HG02943 (cell line): ENCODE measurements at regions not wholly inside any gene's neighbourhood (a gene's known extent, or its start where the extent isn't known, plus 50 kb on each side); places are given as distances from the start of the nearest gene placed in this dataset.
A peak's percentile ranks its signal among the peaks of the same experiment; 100 is the strongest.

Experiments used
- ATAC-seq: cut with Tn5 transposase; IDR thresholded peaks from one replicate; pipeline ENCODE4 v1.9.1; 2021; ENCODE audit warnings: mild to moderate bottlenecking, low read depth, moderate library complexity; ENCODE audit not compliant: unreplicated experiment

DNA sequence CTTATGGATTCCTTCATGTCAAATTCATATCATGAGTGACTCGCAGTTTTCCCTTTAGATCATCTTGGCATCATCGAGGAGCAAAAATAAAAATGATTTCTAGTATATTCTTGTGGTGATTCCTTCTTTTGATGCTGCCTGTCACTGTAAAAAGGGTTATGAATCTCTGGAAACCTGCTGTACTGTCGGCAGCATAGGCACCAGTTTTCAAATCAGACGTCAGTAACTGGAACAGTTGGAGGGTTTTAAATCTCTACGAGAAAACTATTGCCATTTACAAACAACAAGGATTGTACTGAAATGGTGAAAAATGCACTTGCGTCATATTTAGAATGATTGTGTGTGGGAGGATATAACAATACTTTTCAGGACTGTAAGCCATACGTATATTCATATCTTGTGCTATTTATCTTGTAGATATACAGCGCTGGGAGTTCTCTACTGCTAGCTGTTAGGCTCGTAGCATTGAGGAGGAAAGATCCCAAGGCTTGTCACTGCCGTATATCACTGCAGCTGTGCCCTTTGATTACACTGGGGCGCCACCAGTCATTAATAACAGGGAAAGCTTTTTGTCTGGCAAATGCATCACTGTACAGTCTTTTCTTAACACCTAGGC is 320.7 kb downstream of the MTX2 start:
- ATAC-seq = no peak

DNA sequence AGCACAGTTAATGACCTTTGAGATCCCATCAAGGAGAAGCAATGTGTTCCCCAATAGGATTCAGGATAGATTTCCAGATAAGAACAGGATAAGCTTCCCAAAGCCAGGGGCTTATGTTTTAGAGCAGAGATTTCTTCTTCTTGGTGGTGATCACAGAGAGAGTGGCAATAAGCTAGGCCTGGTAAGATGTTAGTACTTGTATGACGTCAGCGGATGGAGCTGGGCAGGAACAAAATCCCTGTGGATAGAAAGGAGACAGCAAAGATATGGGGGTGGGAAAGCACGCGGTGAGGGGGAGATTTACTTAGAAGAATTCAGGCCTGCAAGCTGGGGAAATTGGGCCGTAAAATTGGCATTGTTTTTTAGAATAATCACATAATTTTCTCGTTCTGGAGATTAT is 323.0 kb downstream of the MTX2 start:
- ATAC-seq = no peak

DNA sequence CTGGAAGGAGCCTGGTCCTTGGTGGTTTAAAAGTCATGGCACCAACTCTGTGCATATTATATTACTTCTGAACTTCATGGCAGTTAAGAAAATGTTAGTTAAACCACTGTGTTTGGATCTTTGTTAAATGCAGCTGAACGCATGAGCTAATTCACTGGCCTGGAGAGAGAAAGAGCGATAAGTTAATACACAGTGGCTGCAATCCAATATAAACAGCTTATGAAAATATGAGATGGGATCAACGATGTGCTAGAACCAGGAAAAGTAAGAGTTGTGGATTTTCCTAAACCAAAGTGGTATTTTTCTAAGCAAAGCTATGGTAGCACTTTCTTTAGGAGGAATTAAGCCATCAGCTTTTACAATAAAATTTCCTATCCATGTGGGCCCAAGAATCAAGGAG is 326.7 kb downstream of the MTX2 start:
- no peak for ATAC-seq

DNA sequence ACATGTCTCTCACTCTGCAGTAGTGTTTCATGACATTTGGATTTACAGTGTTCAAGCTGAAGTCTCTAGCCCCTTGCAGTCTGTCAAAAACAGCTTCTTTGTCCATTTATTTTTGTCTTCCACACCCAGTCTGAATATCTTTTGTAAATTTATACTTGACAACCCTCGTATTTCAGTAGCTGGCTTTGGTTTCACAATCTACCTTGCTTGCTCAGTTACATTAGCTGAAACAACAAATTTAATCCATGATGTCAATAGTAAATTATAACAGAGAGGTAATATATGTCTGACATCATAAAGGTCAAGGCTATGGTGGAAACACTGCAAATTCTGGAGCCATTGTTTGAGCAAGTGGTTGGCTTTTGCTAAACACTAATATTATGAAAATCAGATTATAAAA is 328.7 kb downstream of the MTX2 start:
- no peak for ATAC-seq

DNA sequence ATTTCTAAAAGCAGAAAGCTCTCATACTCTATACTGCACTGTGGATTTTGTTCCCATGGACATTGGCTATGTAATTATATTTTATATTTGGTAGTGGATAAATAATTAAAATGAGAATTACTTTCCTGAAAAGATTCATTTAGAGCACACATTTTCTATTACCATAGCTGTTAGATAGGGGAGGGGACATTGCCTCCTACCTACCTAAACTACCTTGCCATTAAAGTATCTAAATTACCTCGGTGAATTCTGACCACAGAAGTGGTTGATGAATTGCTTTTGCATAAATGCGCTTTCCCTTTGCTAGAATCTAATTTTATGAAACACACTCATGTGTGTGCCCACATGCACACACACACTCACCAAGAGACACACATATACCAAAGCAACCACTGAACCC is 329.1 kb downstream of the MTX2 start:
- ATAC-seq = no peak

DNA sequence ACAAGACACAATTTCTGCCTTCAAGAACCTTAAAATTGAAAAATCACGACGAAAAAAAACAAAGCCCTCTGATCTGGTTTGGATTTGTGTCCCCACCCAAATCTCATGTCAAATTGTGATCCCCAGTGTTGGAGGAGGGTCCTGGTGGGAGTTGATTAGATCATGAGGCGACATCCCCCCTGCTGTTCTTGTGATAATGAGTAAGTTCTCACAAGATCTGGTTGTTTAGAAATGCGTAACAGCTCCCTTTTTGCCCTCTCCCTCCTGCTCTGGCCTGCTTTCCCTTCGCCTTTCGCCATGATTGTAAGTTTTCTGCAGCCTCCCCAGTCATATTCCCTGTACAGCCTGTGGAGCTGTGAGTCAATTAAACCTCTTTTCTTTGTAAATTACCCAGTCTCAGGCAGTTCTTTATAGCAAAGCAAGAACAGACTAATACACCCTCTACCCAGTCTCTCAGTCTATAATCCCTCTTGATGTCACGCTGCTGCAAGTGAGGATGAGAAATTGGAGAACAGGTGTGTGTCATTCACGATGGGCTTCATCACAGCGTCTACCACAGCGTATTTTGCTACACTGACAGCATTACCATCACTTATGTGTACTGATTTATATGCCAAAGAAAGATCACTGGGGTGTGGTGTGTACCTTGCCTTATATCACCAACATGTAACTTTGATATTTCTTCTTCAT is 330.7 kb downstream of the MTX2 start:
- ATAC-seq = no peak

DNA sequence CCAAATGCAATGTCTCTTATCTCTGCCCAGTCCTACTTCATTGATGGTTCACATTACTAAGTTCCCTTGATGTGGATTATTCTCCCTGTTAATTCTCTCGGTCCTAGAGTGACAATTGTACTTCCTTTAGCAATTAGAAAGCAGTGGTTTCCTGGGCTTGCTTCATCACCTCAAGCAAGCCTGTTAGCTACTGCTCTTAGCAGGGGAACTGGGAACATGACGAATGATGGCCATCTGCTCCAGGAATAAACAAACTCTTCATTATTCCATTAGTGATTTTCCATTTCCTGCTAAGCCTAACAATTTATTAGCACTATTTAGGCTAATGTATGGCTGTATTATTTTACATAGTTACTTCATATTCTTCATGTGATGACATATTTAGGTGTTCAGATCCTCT is 331.8 kb downstream of the MTX2 start:
- ATAC-seq = no peak

DNA sequence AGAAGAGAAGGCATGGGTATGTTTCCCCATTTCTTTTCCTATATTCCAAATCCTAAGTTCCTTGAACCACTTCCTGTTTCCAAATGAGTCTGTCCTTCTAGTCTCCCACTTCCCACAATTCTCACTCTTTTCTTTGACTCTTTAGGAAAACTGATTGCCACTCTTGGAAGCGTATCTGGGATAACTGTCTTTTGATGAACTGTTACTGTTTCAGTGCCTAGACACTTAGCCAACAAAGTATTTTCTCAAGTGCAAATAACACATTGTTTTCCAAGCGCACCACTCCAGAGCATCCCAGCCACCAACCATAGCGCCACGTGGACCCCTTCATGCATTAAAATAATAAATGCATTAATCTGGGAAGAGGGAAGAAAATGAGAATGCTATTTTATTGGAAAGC is 342.8 kb downstream of the MTX2 start:
- ATAC-seq = no peak

DNA sequence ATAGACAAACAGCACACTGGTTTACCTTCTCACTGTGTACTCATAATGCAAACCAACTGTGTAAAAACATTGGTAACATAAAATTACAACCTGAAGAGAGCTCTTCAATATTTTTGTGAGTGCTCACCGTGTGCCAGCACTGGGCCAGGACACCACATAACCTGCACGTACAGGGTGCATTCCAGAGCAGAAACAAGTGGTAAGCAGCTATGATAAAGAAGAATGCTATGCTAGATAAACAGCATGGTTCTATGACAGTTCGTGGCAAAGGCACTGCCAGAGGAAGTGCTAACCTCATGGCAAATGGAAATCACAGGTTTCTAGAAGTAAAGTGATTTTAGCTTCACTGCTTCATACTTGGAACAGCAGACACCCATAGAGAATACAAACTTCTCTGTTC is 343.5 kb downstream of the MTX2 start:
- no peak for ATAC-seq

DNA sequence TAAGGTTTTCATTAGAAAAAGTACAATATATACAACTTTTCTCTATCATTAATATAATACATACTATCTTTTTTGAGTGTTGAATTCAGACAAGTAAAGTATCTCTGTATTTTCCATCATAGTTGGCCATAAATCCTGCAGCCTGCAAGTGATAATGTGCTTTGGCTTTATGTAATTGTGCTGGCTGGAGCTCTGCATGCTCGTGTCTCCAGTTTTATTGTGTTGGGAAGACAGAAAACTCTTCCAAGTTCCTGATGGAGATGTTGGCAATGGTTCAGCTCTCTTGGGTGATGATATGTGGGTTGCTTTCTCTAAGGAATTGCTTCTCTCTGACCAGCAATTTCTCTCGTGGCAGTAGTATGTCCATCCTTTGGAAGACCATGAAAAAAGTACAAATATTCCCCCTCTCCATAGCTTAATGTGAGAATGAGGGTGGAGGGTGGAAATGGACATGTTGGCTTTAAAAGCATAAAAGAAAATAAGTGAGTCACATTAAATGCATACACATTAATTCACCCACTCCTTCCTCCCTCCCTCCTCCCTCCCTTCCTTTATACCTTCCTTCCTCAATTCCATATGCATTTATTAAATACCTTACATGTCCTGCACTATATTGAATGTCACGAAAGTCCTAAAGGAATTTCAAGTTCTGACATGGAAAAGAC is 344.2 kb downstream of the MTX2 start:
- ATAC-seq = no peak

DNA sequence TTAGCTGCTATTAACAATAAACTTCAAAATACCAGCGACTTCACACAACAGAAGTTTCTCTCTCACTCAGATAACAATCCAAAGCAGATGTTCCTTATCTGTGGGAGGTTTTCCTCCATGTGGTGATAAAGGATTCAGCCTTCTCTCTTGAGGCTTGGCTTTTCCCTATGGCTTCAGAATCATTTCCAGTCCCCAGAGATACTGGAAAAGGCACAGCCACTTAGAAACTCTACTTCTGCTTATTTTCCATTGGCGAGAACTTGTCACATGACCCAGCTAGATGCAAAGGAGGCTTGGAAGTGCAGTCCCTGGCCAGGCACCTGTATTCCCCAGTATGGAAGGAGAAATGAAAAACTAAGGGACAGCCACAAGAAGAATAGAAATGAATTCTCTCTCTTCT is 344.8 kb downstream of the MTX2 start:
- no peak for ATAC-seq

DNA sequence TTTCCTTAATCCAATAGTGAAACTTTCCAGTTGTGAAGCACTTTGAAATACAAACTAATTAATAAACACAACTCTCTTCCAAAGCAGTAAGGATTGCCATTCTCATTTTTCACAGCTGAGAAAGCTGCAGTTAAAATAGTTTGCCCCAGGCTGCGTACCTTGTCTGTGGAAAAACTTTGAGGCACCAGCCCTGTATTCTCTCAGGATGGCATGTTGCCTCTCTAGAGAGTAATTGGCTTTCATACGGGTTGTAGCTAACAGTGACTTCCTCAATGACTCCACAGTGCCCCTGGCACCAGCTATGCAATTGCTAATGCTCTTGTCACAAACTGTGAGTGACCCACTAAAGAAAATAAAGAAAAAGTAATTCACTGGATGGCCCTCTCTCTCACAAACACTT is 345.7 kb downstream of the MTX2 start:
- ATAC-seq = no peak

DNA sequence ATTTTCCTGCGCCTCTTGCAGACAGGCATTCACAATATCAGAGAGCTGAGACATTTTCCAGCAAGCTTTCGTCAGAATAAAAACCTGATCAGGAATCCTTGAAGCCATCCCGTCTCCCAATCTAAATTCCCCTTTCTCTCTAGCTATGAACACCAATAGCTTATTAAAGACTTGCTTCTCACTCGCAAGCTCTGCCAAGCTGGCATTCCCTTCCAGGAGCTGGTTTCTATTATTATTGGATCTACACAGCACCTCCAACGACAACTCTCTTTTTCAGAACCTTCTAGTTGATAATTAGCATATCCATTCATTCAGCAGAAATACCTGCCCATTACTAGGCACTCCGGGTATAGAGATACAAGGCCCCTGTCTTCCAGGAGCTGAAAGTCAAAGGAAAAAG is 350.3 kb downstream of the MTX2 start:
- ATAC-seq = no peak

DNA sequence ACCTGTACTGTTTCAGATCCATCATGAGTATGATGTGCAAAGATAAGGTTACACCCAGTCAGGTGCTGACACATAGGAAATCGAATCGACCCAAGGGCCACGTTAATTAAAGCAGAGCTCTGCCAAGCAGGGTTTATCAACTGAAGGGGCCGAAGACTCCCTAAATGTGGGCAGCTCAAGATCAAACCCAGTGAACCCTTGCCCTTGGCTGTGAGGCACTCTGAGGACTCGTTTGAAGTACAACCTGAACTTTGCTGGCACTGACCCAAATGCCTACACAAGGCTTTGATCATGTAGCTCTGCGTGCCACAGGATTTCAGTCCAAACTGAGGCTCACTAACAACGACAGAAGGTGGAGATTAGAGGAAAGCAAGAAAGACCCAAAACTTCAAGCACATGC is 352.1 kb downstream of the MTX2 start:
- ATAC-seq = no peak

DNA sequence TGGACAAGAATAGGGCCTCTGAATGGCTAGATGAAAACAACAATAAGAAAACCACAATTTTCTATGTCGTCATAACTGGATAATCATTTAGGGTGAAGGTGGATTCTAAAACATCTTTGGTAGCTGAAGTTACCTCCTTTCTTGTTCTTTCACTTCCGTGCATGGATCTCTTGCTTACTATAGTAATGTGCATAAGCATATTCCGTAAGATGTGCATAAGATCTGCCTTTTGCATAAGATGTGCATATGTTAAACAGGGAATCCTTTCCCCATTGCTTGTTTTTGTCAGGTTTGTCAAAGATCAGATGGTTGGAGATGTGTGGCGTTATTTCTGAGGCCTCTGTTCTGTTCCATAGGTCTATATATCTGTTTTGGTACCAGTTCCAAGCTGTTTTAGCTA is 353.6 kb downstream of the MTX2 start:
- no peak for ATAC-seq

DNA sequence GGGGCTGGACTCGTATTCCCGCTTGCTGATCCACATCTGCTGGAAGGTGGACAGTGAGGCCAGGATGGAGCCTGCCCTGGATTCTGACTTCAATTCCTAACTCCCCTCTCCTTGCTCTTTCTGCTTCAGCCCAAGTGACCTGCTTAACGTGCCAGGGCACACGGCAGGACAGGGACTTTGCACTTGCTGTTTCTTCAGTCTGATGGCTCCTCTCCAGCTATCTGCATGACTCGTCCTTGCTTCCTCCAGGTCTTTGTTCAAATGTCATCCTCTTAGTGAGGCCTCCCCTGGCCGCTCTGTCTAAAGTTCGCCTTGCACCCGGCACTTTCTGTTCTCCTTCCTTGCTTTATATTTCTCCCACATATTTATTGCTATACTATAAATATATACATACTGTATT is 357.6 kb downstream of the MTX2 start:
- no peak for ATAC-seq

DNA sequence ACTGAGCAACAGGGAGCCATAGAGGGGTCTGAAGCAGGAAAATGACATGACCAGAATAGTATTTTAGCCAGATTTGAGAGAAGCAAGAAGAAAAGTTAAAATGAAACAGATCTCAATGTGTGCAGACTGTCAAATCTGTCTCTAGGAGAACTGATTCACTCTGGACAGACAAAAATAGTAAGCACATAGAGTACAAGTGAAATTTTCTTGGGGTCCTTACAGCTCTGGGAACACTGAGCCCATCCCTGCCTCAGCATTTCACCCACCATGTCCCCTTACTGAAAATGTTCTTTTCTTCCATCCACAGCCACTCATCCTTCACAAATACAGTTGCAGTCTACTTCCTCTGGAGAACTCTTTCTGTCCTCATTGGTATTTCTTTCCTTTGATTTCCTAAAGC is 359.2 kb downstream of the MTX2 start:
- no peak for ATAC-seq

DNA sequence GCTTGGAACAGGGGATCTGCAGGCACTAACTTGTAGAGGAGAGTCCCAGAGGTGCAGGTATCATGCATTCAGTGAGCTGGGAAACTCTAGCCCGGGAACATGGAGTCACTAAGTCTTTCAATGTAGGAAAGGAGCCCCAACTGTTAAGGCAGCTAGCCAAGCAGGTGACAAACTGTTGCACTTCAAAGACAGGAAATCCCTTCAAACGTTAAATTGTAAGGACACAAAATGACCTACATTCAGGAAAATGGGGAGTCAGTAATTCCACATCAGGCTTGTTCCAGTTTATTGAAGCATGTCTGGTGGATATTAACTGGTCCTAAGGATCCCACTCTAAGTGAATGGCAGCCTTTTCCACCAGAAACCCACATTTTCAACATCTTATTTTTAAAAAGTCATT is 364.5 kb downstream of the MTX2 start:
- no peak for ATAC-seq

DNA sequence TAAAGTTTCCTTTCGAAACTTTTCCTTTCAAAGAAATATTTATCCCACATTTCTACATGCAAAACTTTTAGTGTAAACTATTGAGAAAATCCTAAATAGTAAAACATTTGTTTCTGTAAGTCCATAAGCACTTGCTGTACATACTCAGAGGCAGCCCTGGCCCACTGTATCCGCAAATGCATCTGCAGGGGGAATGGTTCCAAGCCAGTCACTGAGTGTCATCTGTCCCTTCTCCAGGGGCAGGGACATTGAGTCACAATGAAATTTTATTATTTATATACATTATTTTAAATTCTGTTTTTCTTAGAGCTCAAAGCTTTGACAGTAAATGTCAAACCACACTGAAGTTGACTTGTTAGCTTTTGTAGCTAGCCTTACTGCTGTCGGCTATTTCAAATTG is 367.2 kb downstream of the MTX2 start:
- no peak for ATAC-seq

DNA sequence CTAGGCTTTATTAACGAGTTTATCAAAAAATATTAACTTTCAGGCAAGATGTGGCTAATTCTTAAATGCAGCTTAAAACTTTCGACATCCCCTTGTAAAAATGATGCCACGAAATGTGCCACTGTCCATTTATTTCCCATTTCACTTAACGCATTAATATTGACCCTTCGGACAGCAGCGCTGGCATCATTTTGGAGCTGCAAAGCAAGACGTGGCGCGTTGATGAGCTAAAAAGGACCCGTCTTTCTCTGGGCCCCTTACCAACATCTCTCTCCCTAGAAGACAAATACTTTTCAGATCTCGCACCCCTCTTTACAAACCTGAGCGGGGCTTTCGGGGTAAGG is 367.9 kb downstream of the MTX2 start:
- ATAC-seq = no peak

DNA sequence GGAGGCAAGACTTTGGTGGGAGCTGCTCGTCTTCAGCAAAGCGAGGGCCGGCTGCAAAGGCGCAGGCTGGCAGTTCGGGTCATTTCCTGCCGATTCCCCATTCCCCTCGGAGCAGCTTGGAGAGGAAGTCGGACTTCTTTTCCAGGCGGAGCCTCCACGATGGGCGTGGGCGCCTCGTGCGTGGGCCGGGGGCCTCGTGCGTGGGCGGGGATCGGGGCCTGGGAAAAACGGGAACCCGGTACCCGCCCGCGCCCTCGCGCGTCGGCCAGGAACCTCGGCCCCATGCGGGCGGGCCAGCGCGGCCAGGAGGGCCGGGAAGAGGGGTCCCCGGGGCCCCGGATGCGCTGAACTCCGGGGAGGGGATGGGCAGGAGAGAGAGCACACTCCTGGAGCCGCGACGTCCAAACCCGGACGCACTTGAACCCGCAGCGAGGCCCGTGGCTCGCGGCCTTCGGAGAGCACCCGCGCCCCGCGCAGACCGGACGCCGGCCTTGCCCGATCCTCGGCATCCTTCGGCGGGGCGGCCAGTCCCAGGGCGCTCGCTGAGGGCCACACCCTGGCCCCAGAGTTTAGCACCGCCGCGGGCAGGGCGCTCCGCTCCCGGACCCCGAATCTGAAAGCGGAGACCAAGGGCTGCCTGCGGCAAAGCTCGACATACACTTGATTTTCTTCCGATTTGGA is 368.4 kb downstream of the MTX2 start:
- peak; percentile 51 for ATAC-seq
